ENCODE measurements at regions not wholly inside any gene's neighbourhood (a gene's known extent, or its start where the extent isn't known, plus 50 kb on each side); places are given as distances from the start of the nearest gene placed in this dataset.

GRCh38 chr5:130995254-130995515 lies 169.9 kb downstream of the HINT1 start:
- Histone ChIP-seq H3K4me1 (ENCODE audit: control insufficient read depth, insufficient read depth, low read length) (no peaks in the 10 kb centered on the region), H3K4me3 (ENCODE audit: low read length) (no peak overlapping the region), H3K36me3 (ENCODE audit: control insufficient read depth, insufficient read depth, low read length) (no peaks in the 10 kb centered on the region), H3K9ac (ENCODE audit: low read length) (no peak overlapping the region), H3K27ac (ENCODE audit: low read depth, low read length) (no peak overlapping the region), H3K27me3 (ENCODE audit: control insufficient read depth, insufficient read depth, low read length) (no peaks in the 10 kb centered on the region)

GRCh38 chr5:130994496-130995253 lies 170.4 kb downstream of the HINT1 start:
- H3K36me3 ChIP-seq (ENCODE audit: control insufficient read depth, insufficient read depth, low read length): no peaks in the 10 kb centered on the region
- H3K4me1 ChIP-seq (ENCODE audit: control insufficient read depth, insufficient read depth, low read length): no peaks in the 10 kb centered on the region
- no peak overlapping the region for H3K4me3 ChIP-seq (ENCODE audit: low read length)
- no peak overlapping the region for H3K9ac ChIP-seq (ENCODE audit: low read length)
- no peak overlapping the region for H3K27ac ChIP-seq (ENCODE audit: low read depth, low read length)
- H3K27me3 ChIP-seq (ENCODE audit: control insufficient read depth, insufficient read depth, low read length): no peaks in the 10 kb centered on the region

GRCh38 chr5:130992621-130993020 lies 172.4 kb downstream of the HINT1 start:
- no peak overlapping the region for H3K9ac ChIP-seq (ENCODE audit: low read length)
- H3K27me3 ChIP-seq (ENCODE audit: control insufficient read depth, insufficient read depth, low read length): no peaks in the 10 kb centered on the region
- H3K4me1 ChIP-seq (ENCODE audit: control insufficient read depth, insufficient read depth, low read length): no peaks in the 10 kb centered on the region
- no peak overlapping the region for H3K4me3 ChIP-seq (ENCODE audit: low read length)
- H3K36me3 ChIP-seq (ENCODE audit: control insufficient read depth, insufficient read depth, low read length): no peaks in the 10 kb centered on the region
- no peak overlapping the region for H3K27ac ChIP-seq (ENCODE audit: low read depth, low read length)

- H3K36me3 ChIP-seq (ENCODE audit: control insufficient read depth, insufficient read depth, low read length): no peaks in the 10 kb centered on the region
- no peaks in the 10 kb centered on the region for H3K4me1 ChIP-seq (ENCODE audit: control insufficient read depth, insufficient read depth, low read length)
- no peak overlapping the region for H3K4me3 ChIP-seq (ENCODE audit: low read length)
- no peak overlapping the region for H3K27ac ChIP-seq (ENCODE audit: low read depth, low read length)
- H3K9ac ChIP-seq (ENCODE audit: low read length): no peak overlapping the region
- no peaks in the 10 kb centered on the region for H3K27me3 ChIP-seq (ENCODE audit: control insufficient read depth, insufficient read depth, low read length)
Measured at GRCh38 chr5:130992095-130992494, 173.0 kb downstream of the HINT1 start.

- Histone ChIP-seq H3K36me3 (ENCODE audit: control insufficient read depth, insufficient read depth, low read length) (no peaks in the 10 kb centered on the region), H3K4me1 (ENCODE audit: control insufficient read depth, insufficient read depth, low read length) (no peaks in the 10 kb centered on the region), H3K9ac (ENCODE audit: low read length) (no peak overlapping the region), H3K27ac (ENCODE audit: low read depth, low read length) (no peak overlapping the region), H3K4me3 (ENCODE audit: low read length) (no peak overlapping the region), H3K27me3 (ENCODE audit: control insufficient read depth, insufficient read depth, low read length) (no peaks in the 10 kb centered on the region)
Measured at GRCh38 chr5:130985776-130986175, 179.3 kb downstream of the HINT1 start.

GRCh38 chr5:130981663-130982062 lies 183.4 kb downstream of the HINT1 start:
- no peak overlapping the region for H3K27ac ChIP-seq (ENCODE audit: low read depth, low read length)
- H3K27me3 ChIP-seq (ENCODE audit: control insufficient read depth, insufficient read depth, low read length): no peaks in the 10 kb centered on the region
- H3K4me1 ChIP-seq (ENCODE audit: control insufficient read depth, insufficient read depth, low read length): no peaks in the 10 kb centered on the region
- no peak overlapping the region for H3K9ac ChIP-seq (ENCODE audit: low read length)
- H3K4me3 ChIP-seq (ENCODE audit: low read length): no peak overlapping the region
- H3K36me3 ChIP-seq (ENCODE audit: control insufficient read depth, insufficient read depth, low read length): no peaks in the 10 kb centered on the region

- Histone ChIP-seq H3K27me3 (ENCODE audit: control insufficient read depth, insufficient read depth, low read length) (no peaks in the 10 kb centered on the region), H3K9ac (ENCODE audit: low read length) (no peak overlapping the region), H3K4me1 (ENCODE audit: control insufficient read depth, insufficient read depth, low read length) (no peaks in the 10 kb centered on the region)
Measured at GRCh38 chr5:130978475-130978874, 186.6 kb downstream of the HINT1 start.

GRCh38 chr5:130976493-130976892 lies 188.6 kb downstream of the HINT1 start:
- no peak overlapping the region for H3K9ac ChIP-seq (ENCODE audit: low read length)
- H3K27ac ChIP-seq (ENCODE audit: low read depth, low read length): no peak overlapping the region
- no peaks in the 10 kb centered on the region for H3K4me1 ChIP-seq (ENCODE audit: control insufficient read depth, insufficient read depth, low read length)
- no peak overlapping the region for H3K4me3 ChIP-seq (ENCODE audit: low read length)
- no peaks in the 10 kb centered on the region for H3K36me3 ChIP-seq (ENCODE audit: control insufficient read depth, insufficient read depth, low read length)
- H3K27me3 ChIP-seq (ENCODE audit: control insufficient read depth, insufficient read depth, low read length): no peaks in the 10 kb centered on the region

More at GRCh38 chr5:130978475-130978874, 186.6 kb downstream of the HINT1 start:
- no peaks in the 10 kb centered on the region for H3K36me3 ChIP-seq (ENCODE audit: control insufficient read depth, insufficient read depth, low read length)
- H3K27ac ChIP-seq (ENCODE audit: low read depth, low read length): no peak overlapping the region
- no peak overlapping the region for H3K4me3 ChIP-seq (ENCODE audit: low read length)

GRCh38 chr5:130975847-130976246 lies 189.2 kb downstream of the HINT1 start:
- Histone ChIP-seq H3K9ac (ENCODE audit: low read length) (no peak overlapping the region), H3K4me1 (ENCODE audit: control insufficient read depth, insufficient read depth, low read length) (no peaks in the 10 kb centered on the region), H3K36me3 (ENCODE audit: control insufficient read depth, insufficient read depth, low read length) (no peaks in the 10 kb centered on the region), H3K27ac (ENCODE audit: low read depth, low read length) (no peak overlapping the region), H3K27me3 (ENCODE audit: control insufficient read depth, insufficient read depth, low read length) (no peaks in the 10 kb centered on the region), H3K4me3 (ENCODE audit: low read length) (no peak overlapping the region)

- no peak overlapping the region for H3K9ac ChIP-seq (ENCODE audit: low read length)
- H3K27me3 ChIP-seq (ENCODE audit: control insufficient read depth, insufficient read depth, low read length): no peaks in the 10 kb centered on the region
- H3K36me3 ChIP-seq (ENCODE audit: control insufficient read depth, insufficient read depth, low read length): no peaks in the 10 kb centered on the region
- H3K27ac ChIP-seq (ENCODE audit: low read depth, low read length): no peak overlapping the region
- no peaks in the 10 kb centered on the region for H3K4me1 ChIP-seq (ENCODE audit: control insufficient read depth, insufficient read depth, low read length)
- no peak overlapping the region for H3K4me3 ChIP-seq (ENCODE audit: low read length)
Measured at GRCh38 chr5:130975299-130975698, 189.8 kb downstream of the HINT1 start.

- Histone ChIP-seq H3K27ac (ENCODE audit: low read depth, low read length) (no peak overlapping the region), H3K4me1 (ENCODE audit: control insufficient read depth, insufficient read depth, low read length) (no peaks in the 10 kb centered on the region), H3K36me3 (ENCODE audit: control insufficient read depth, insufficient read depth, low read length) (no peaks in the 10 kb centered on the region), H3K27me3 (ENCODE audit: control insufficient read depth, insufficient read depth, low read length) (no peaks in the 10 kb centered on the region), H3K9ac (ENCODE audit: low read length) (no peak overlapping the region), H3K4me3 (ENCODE audit: low read length) (no peak overlapping the region)
Measured at GRCh38 chr5:130974021-130974683, 190.9 kb downstream of the HINT1 start.

- no peaks in the 10 kb centered on the region for H3K36me3 ChIP-seq (ENCODE audit: control insufficient read depth, insufficient read depth, low read length)
- H3K27me3 ChIP-seq (ENCODE audit: control insufficient read depth, insufficient read depth, low read length): no peaks in the 10 kb centered on the region
- no peak overlapping the region for H3K9ac ChIP-seq (ENCODE audit: low read length)
- H3K27ac ChIP-seq (ENCODE audit: low read depth, low read length): no peak overlapping the region
- H3K4me3 ChIP-seq (ENCODE audit: low read length): no peak overlapping the region
- H3K4me1 ChIP-seq (ENCODE audit: control insufficient read depth, insufficient read depth, low read length): no peaks in the 10 kb centered on the region
Measured at GRCh38 chr5:130966990-130967525, 198.0 kb downstream of the HINT1 start.

GRCh38 chr5:130965920-130966319 lies 199.1 kb downstream of the HINT1 start:
- Histone ChIP-seq H3K4me3 (ENCODE audit: low read length) (no peak overlapping the region), H3K36me3 (ENCODE audit: control insufficient read depth, insufficient read depth, low read length) (no peaks in the 10 kb centered on the region), H3K27me3 (ENCODE audit: control insufficient read depth, insufficient read depth, low read length) (no peaks in the 10 kb centered on the region), H3K9ac (ENCODE audit: low read length) (no peak overlapping the region), H3K27ac (ENCODE audit: low read depth, low read length) (no peak overlapping the region), H3K4me1 (ENCODE audit: control insufficient read depth, insufficient read depth, low read length) (no peaks in the 10 kb centered on the region)

All from rectal smooth muscle tissue (tissue), 1 donor.